Stimulated activated CD4-positive, alpha-beta T cell treated with anti-CD3 and anti-CD28 coated beads, Interleukin-4, amount 100 ng/mL, for 1 hour (primary cell): ENCODE measurements at regions not wholly inside any gene's neighbourhood (a gene's known extent, or its start where the extent isn't known, plus 50 kb on each side); places are given as distances from the start of the nearest gene placed in this dataset.

Experiments used
- DNase-seq: peaks from one replicate; pipeline ENCODE4 v3.0.0-alpha.2; 2020

GRCh38 chr2:129300456-129300855 lies 679.0 kb upstream of the RAB6C start:
- DNase-seq = no peak

GRCh38 chr2:129301431-129301913 lies 678.0 kb upstream of the RAB6C start:
- no peak for DNase-seq

- DNase-seq = no peak
These were observed 677.4 kb upstream of the RAB6C start for GRCh38 chr2:129302106-129302505.

GRCh38 chr2:129302561-129303183 lies 676.8 kb upstream of the RAB6C start:
- DNase-seq = no peak

GRCh38 chr2:129314120-129314519 lies 665.3 kb upstream of the RAB6C start:
- no peak for DNase-seq

GRCh38 chr2:129318581-129319421 lies 660.7 kb upstream of the RAB6C start:
- no peak for DNase-seq

- no peak for DNase-seq
These were observed 660.1 kb upstream of the RAB6C start for GRCh38 chr2:129319422-129319717.

- no peak for DNase-seq
These were observed 659.2 kb upstream of the RAB6C start for GRCh38 chr2:129320288-129320687.

GRCh38 chr2:129324349-129324748 lies 655.1 kb upstream of the RAB6C start:
- DNase-seq = no peak

GRCh38 chr2:129325151-129325550 lies 654.3 kb upstream of the RAB6C start:
- no peak for DNase-seq

- DNase-seq = no peak
These were observed 649.9 kb upstream of the RAB6C start for GRCh38 chr2:129329574-129329973.

- DNase-seq = no peak
These were observed 649.0 kb upstream of the RAB6C start for GRCh38 chr2:129330504-129330903.

GRCh38 chr2:129331638-129332037 lies 647.8 kb upstream of the RAB6C start:
- DNase-seq = no peak

- no peak for DNase-seq
These were observed 645.3 kb upstream of the RAB6C start for GRCh38 chr2:129334128-129334527.

GRCh38 chr2:129334696-129335410 lies 644.6 kb upstream of the RAB6C start:
- no peak for DNase-seq

- DNase-seq = no peak
These were observed 643.2 kb upstream of the RAB6C start for GRCh38 chr2:129336276-129336675.

GRCh38 chr2:129337076-129337475 lies 642.4 kb upstream of the RAB6C start:
- DNase-seq = no peak

- no peak for DNase-seq
These were observed 633.9 kb upstream of the RAB6C start for GRCh38 chr2:129345540-129345939.

GRCh38 chr2:129347486-129348217 lies 631.8 kb upstream of the RAB6C start:
- no peak for DNase-seq

GRCh38 chr2:129354631-129355030 lies 624.8 kb upstream of the RAB6C start:
- DNase-seq = no peak

GRCh38 chr2:129361688-129362087 lies 617.8 kb upstream of the RAB6C start:
- DNase-seq = no peak

GRCh38 chr2:129366263-129366662 lies 613.2 kb upstream of the RAB6C start:
- no peak for DNase-seq

GRCh38 chr2:129367107-129367506 lies 612.4 kb upstream of the RAB6C start:
- no peak for DNase-seq
